ENCODE measurements at regions not wholly inside any gene's neighbourhood (a gene's known extent, or its start where the extent isn't known, plus 50 kb on each side); places are given as distances from the start of the nearest gene placed in this dataset.
A peak's percentile ranks its signal among the peaks of the same experiment; 100 is the strongest.

- in situ Hi-C loops (cut with MboI), result no loop called here
- Histone ChIP-seq H3K4me3 (no peak overlapping the region), H3K79me2 (ENCODE audit: control insufficient read depth, insufficient read depth, low read length) (no peaks in the 10 kb centered on the region), H3K4me2 (ENCODE audit: control insufficient read depth, insufficient read depth) (no peak overlapping the region), H3K36me3 (ENCODE audit: control insufficient read depth in 2 of 2, insufficient read depth in 2 of 2, low read length in 1 of 2) (no peaks in the 10 kb centered on the region), H3K27me3 (replicated peaks in 1 of 2; ENCODE audit: control insufficient read depth in 2 of 2, insufficient read depth in 2 of 2, low read length in 1 of 2) (no peaks in the 10 kb centered on the region), H3K4me1 (ENCODE audit: control insufficient read depth, insufficient read depth, low read length) (no peaks in the 10 kb centered on the region), H2AFZ (ENCODE audit: control insufficient read depth, low read depth, low read length) (no peak overlapping the region), H4K20me1 (ENCODE audit: control insufficient read depth, insufficient read depth) (no peaks in the 10 kb centered on the region), H3K27ac (ENCODE audit: control insufficient read depth, insufficient read depth) (no peak overlapping the region), H3K9ac (ENCODE audit: control insufficient read depth, insufficient read depth, low read length) (no peak overlapping the region), H3K9me3 (replicated peaks; ENCODE audit: control insufficient read depth, insufficient read depth, low read length) (no peaks in the 10 kb centered on the region)
- ChIA-PET RAD21 (ENCODE audit: unreplicated experiment) (no interaction called here), SMC1A (ENCODE audit: uncharacterized antibody, unreplicated experiment) (interaction anchor here (0.6 to 1.5 kb wide), 4 partner anchors 13 to 1814 kb away, joined by 3 to 4 read pairs (median 3); no protein-coding TSS in a partner anchor), POLR2A (no interaction called here), CTCF (interaction anchor here (0.6 to 2.6 kb wide), 2 partner anchors 10 to 1046 kb away, joined by 3 to 7 read pairs; no protein-coding TSS in a partner anchor)
- DNase-seq (ENCODE audit: low read depth, low spot score), result no peak
- BruUV-seq (replicated peaks), result no TSS peak
- no peak for TF ChIP-seq BCL3 (IDR thresholded peaks at IDR 0.05; ENCODE audit: borderline replicate concordance, insufficient read depth, low read depth, low read length, poor library complexity, severe bottlenecking)
- TF ChIP-seq RBBP5 (conservative IDR thresholded peaks at IDR 0.05), result no peak
- TF ChIP-seq CTCF (IDR thresholded peaks at IDR 0.05 in 2 of 3, conservative IDR thresholded peaks at IDR 0.05 in 1 of 3; ENCODE audit: control insufficient read depth in 2 of 3, extremely low read depth in 1 of 3, insufficient read depth in 1 of 3, low read depth in 3 of 3, low read length in 3 of 3), result 0 out of 6 replicates have a peak, but pooled peaks of 1 of the 3 experiments have one; percentile 6
- TF ChIP-seq RUNX3 (IDR thresholded peaks at IDR 0.05; ENCODE audit: low read length), result no peak
- no peak for TF ChIP-seq ZBTB40 (IDR thresholded peaks at IDR 0.05; ENCODE audit: borderline replicate concordance)
- no peak for TF ChIP-seq SREBF2 (IDR thresholded peaks at IDR 0.05; ENCODE audit: low read length)
- intact Hi-C loops (cut with micrococcal nuclease; ENCODE audit: unreplicated experiment), result no loop called here
- WGBS (ENCODE audit: insufficient coverage, insufficient replicate concordance, low lambda C conversion rate, missing lambda C conversion rate), result 67% methylated on average over 3 of the region's 3 CpGs
- FAIRE-seq, result no peak
- no peak for ATAC-seq
Measured at GRCh38 chr2:34907812-34908211, 1308.7 kb upstream of the FAM98A start.

Measured in GM12878 (cell line).